GM18502 (cell line): ENCODE measurements at regions not wholly inside any gene's neighbourhood (a gene's known extent, or its start where the extent isn't known, plus 50 kb on each side); places are given as distances from the start of the nearest gene placed in this dataset.
"Not testable (repeated sequence)": the region's sequence is repeated elsewhere in the genome, so short reads cannot be mapped to it uniquely, and the experiment has no call there.

Source experiments
- ATAC-seq: cut with Tn5 transposase; IDR thresholded peaks from one replicate; pipeline ENCODE4 v1.9.1; 2021; ENCODE audit warnings: mild to moderate bottlenecking; ENCODE audit not compliant: unreplicated experiment, poor library complexity

GRCh38 chr6:63476302-63476701 lies 96.0 kb upstream of the LOC128125822 start:
- ATAC-seq = no peak

DNA sequence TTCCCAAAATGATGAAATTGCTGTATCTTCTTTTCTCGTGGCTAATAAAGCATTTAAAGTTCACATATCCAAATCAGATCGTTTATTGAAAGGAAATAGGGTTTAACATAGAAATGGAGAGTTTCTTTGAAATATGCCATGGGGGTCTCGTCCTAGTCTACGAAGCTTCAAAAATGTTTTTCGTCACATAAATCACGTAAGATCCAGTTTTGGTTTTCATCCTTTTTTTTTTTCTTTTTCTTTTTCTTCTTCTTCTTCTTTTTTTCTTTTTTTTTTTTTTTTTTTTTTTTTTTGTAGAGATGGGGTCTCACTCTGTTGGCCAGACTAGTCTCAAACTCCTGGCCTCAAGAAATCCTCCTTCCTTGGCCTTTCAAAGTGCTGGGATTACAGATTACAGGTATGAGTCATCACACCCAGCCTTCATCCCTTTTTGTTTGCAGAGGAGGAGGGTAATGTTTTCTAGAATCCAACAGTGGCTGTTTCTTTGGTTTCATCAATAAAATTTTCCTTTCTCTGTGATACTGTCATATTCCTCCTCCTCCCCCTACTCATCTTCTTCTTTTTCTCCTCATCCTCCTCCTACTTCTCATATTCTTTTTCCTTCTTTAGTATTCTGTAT lies 94.7 kb upstream of the LOC128125822 start:
- ATAC-seq = no peak

DNA sequence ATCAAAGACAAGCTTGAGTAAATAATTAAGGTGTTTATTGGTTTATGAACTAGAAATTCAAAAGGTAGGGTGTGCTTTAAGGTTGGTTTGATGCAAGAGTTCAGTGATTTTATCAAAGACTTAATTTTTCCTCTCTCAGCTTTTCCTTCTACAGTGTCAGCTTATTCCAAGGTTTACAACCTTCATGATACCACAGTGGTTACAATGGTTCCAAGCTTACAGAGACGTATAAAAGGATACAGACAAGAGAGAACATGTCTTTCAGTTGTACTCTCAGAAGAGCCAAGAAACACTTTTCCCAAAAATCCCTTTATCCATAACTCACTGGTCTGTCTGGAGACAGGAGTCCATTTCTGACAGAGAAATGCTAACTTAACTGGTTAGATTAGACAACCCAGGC lies 93.5 kb upstream of the LOC128125822 start:
- ATAC-seq = no peak

GRCh38 chr6:63486196-63486595 lies 86.1 kb upstream of the LOC128125822 start:
- ATAC-seq = no peak

DNA sequence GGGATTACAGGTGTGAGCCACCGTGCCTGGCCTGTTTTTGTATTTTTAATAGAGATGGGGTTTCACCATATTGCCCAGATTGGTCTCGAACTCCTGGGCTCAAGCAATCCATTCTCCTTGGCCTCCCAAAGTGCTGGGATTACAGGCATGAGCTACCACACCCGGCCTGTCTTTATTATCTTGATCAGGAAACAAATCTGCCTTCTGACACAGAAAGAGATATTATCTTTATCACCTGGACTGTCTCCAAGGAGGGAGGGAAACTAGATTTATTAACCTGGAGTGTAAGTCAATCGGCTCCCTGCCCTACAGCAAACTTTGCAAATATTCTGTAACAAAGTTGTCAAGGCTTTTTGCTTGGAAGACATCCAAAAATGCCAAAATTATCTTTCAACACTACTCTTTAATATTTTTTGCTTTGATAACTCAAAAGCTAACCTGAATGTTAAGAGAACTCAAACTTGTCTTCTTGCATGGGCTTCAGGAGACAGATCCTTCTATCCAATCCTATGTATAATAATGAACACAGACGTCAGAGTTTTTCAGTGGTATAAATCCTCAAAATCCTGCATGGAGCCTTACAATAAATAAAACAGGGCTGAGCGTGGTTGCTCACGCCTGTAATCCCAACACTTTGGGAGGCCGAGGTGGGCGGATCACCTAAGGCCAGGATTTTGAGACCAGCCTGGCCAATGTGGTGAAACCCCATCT lies 85.0 kb upstream of the LOC128125822 start:
- no peak for ATAC-seq

GRCh38 chr6:63491119-63491518 lies 81.2 kb upstream of the LOC128125822 start:
- ATAC-seq = no peak

DNA sequence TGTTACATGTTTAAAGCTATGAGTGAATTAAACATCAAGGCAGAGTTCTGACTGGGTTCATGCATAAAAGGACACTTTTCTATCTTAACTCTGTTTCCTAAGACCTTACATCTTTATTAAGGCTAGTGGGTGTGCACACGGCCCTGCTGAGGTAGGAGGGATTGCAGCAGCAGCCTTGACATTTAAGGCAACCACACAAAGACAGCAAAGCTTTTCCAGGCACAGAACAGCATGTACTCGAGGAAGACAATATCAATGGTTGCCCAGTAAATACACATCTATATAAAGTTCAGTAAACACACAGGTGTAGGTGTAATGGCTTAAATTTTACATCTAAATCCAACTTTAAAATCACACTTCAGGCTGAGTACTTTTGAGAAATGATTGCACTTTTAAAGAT lies 79.8 kb upstream of the LOC128125822 start:
- ATAC-seq = no peak

DNA sequence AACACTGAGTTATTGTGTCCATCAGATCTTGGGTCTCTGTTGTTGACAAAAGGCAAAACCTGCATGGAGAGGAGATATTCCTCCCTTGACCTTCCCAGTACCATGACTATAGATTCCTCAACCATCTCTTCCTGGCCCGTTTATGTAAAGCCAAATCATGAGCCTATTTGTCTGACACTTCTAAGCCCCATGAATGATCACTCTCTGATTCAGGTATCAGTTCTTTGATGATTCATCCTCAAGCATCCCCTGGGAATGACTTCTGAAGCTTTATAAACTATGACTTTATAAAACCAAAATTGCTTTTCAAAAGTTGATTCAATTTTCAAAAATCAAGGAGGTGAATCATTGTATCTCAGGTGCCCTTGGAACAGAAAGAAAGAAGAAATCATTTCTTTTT lies 78.7 kb upstream of the LOC128125822 start:
- ATAC-seq = no peak

- ATAC-seq = no peak
These were observed 75.9 kb upstream of the LOC128125822 start for GRCh38 chr6:63496361-63496804.

- ATAC-seq = no peak
These were observed 70.1 kb upstream of the LOC128125822 start for GRCh38 chr6:63502156-63502555.

DNA sequence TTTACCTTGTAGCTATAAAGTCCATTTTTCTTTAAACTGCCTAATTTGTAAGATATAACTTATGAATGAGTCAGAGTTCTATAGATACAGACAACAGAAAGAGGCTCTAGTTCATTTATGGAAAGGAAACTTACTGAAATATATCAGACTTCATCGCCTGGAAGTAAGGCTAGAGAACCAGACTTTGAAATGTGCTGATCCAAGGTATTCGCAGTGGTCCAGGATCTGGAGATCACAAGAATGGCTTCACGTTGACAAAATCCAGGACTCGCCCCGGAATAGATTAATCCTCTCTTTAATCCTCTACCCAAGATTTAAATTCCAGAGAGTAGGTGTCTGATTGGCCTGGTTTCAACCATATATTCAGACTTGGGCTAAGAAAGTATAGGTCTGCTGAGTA lies 69.1 kb upstream of the LOC128125822 start:
- ATAC-seq = no peak

DNA sequence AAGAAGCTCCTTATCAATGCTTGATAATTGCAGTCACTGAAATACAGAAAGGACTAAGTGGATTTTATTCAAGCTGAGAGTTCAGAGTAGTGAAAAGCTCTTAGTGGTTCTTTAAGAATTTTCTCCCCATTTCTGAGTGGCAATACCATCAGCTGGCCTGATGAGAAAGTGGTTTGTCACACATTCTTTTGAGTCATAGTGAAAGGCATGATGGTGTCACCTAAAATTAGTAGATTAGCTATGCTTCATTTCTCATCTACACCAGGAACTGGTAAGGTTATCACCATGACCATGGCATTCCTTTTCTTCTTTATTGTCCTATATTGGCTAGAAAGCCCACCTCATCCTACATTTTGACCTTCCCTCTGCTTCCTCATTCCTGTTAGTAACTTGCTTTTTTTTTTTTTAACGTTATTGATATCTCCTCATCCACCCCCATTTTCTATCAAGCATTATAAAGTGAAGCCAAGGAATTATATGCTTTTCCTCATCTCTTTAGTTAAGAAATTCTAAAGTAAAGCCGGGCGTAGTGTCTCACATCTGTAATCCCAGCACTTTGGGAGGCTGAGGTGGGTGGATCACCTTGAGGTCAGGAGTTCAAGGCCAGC lies 67.4 kb upstream of the LOC128125822 start:
- peak; percentile 99 for ATAC-seq

GRCh38 chr6:63507096-63507495 lies 65.2 kb upstream of the LOC128125822 start:
- no peak for ATAC-seq

DNA sequence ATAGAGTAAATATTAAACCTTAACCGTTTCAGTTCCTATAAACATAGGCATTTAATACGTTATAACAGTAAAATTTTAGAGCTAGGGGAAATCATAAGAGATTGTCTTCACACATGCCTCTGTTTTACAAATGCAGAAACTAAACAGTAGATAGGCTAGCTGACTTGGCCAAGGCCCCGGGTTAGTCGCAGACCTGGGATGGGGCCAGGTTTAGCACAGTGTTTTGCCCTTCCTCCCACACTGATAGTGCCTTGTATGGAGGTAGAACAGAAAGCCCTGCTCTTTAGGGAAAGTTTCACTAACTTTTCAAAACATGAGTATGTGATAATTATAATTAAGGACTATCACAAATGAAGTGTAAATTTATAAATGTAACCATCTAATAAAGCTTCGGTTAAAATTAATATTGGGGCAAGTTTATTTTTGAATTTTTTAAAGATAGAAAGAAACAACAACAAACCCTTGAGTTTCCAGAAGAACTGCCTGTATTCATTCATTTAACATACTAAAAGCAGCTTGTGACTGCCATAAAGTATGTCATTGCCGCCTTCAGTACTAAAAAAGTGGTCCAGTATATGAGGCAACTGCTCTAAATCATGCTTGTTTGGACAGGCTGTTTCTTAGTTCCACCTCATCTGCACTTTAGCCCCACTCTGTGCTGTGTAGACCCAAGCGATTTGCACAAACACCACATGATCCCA lies 62.5 kb upstream of the LOC128125822 start:
- ATAC-seq = no peak

DNA sequence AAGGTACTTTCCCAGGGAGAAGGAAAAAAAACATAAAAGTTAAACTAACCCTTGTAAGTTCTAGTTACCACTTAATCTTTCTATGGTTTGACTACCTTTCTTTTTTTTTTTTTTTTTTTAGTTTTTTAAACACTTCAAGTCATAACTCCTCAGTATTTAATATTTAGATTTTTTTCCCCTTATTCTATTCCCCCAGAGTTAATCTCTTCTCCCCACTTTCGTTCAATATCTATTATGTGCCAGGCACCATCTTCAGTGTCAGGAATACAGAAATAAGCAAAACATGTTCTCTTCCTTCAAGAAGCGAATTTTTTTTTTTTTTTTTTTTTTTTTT lies 62.0 kb upstream of the LOC128125822 start:
- ATAC-seq = no peak

- ATAC-seq = no peak
These were observed 61.4 kb upstream of the LOC128125822 start for GRCh38 chr6:63510849-63511248.

DNA sequence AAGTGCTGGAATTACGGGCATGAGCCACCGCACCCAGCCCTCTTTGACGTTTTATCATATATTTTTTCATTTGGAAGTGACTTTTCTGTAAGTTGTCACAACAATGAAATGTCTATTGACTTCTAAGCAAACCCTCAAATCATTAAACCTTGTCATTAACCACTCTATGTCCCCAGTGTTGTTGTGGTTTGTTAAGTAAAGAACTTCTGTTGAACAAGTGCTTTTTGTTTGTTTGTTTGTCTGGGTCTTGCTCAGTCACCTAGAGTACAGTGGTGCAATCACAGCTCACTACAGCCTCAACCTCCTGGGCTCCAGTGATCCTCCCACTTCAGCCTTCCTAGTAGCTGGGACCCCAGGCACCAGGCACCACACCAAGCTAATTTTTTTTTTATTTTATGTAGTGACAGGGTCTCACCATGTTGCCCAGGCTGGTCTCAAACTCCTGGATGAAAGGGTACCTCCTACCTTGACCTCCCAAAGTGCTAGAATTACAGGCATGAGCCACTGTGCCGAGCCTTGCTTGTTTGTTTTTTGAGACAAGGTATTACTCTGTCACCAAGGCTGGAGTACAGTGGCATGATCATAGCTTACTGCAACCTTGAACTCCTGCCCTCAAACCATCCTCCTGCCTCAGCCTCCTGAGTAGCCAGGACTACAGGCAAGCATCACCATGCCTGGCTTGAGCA lies 57.6 kb upstream of the LOC128125822 start:
- ATAC-seq = no peak

GRCh38 chr6:63515227-63515626 lies 57.1 kb upstream of the LOC128125822 start:
- not testable (repeated sequence) for ATAC-seq

GRCh38 chr6:63516186-63516944 lies 55.9 kb upstream of the LOC128125822 start:
- ATAC-seq = no peak

- no peak for ATAC-seq
These were observed 55.1 kb upstream of the LOC128125822 start for GRCh38 chr6:63517221-63517620.
